ENCODE measurements at regions not wholly inside any gene's neighbourhood (a gene's known extent, or its start where the extent isn't known, plus 50 kb on each side); places are given as distances from the start of the nearest gene placed in this dataset.

- H3K4me3 Mint-ChIP-seq (ENCODE audit: unreplicated experiment), result no peak overlapping the region
Measured at GRCh38 chr10:61184429-61184828, 240.4 kb upstream of the RHOBTB1 start.

GRCh38 chr10:61183967-61184366 lies 240.0 kb upstream of the RHOBTB1 start:
- H3K36me3 Mint-ChIP-seq (ENCODE audit: unreplicated experiment), result no peaks in the 10 kb centered on the region
- H3K4me3 Mint-ChIP-seq (ENCODE audit: unreplicated experiment), result no peak overlapping the region
- no peaks in the 10 kb centered on the region for H3K9me3 Mint-ChIP-seq (ENCODE audit: unreplicated experiment)
- H3K27ac Mint-ChIP-seq (ENCODE audit: unreplicated experiment), result no peak overlapping the region
- H3K4me1 Mint-ChIP-seq (ENCODE audit: low read depth, unreplicated experiment), result no peaks in the 10 kb centered on the region
- no peak for DNase-seq
- TF ChIP-seq, protein P1, sequence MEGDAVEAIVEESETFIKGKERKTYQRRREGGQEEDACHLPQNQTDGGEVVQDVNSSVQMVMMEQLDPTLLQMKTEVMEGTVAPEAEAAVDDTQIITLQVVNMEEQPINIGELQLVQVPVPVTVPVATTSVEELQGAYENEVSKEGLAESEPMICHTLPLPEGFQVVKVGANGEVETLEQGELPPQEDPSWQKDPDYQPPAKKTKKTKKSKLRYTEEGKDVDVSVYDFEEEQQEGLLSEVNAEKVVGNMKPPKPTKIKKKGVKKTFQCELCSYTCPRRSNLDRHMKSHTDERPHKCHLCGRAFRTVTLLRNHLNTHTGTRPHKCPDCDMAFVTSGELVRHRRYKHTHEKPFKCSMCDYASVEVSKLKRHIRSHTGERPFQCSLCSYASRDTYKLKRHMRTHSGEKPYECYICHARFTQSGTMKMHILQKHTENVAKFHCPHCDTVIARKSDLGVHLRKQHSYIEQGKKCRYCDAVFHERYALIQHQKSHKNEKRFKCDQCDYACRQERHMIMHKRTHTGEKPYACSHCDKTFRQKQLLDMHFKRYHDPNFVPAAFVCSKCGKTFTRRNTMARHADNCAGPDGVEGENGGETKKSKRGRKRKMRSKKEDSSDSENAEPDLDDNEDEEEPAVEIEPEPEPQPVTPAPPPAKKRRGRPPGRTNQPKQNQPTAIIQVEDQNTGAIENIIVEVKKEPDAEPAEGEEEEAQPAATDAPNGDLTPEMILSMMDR (IDR thresholded peaks at IDR 0.05; ENCODE audit: partially characterized antibody, unreplicated experiment), result no peak
- H3K27me3 Mint-ChIP-seq (ENCODE audit: unreplicated experiment), result no peaks in the 10 kb centered on the region

More at GRCh38 chr10:61184429-61184828, 240.4 kb upstream of the RHOBTB1 start:
- TF ChIP-seq, protein P1 (IDR thresholded peaks at IDR 0.05; ENCODE audit: partially characterized antibody, unreplicated experiment), result no peak
- DNase-seq, result no peak
- no peaks in the 10 kb centered on the region for H3K4me1 Mint-ChIP-seq (ENCODE audit: low read depth, unreplicated experiment)
- no peak overlapping the region for H3K27ac Mint-ChIP-seq (ENCODE audit: unreplicated experiment)
- no peaks in the 10 kb centered on the region for H3K36me3 Mint-ChIP-seq (ENCODE audit: unreplicated experiment)
- H3K9me3 Mint-ChIP-seq (ENCODE audit: unreplicated experiment), result no peaks in the 10 kb centered on the region
- no peaks in the 10 kb centered on the region for H3K27me3 Mint-ChIP-seq (ENCODE audit: unreplicated experiment)

DNA sequence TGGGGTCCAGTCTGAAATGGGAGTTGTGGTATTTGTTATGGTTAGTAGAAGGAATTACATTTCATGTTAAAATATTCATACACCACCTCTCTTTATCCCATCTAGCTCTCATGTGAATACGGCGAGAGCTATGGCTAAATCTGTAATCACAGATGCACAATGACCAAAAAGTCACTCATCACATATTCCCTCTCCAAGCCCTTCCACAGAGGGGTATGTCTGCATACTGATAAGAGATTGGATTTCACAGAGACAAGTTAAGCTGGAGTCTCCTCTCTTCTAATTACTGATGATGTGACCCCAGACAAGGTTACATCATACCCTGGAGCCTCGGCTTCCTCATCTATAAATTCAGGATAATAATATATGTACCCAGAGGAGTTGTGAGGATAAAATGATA lies 237.8 kb upstream of the RHOBTB1 start:
- no peak for DNase-seq
- TF ChIP-seq, protein P1 (IDR thresholded peaks at IDR 0.05; ENCODE audit: partially characterized antibody, unreplicated experiment), result no peak
- Mint-ChIP-seq H3K4me3 (ENCODE audit: unreplicated experiment) (no peak overlapping the region), H3K36me3 (ENCODE audit: unreplicated experiment) (no peaks in the 10 kb centered on the region), H3K9me3 (ENCODE audit: unreplicated experiment) (no peaks in the 10 kb centered on the region), H3K27me3 (ENCODE audit: unreplicated experiment) (no peaks in the 10 kb centered on the region), H3K27ac (ENCODE audit: unreplicated experiment) (no peak overlapping the region), H3K4me1 (ENCODE audit: low read depth, unreplicated experiment) (no peaks in the 10 kb centered on the region)

DNA sequence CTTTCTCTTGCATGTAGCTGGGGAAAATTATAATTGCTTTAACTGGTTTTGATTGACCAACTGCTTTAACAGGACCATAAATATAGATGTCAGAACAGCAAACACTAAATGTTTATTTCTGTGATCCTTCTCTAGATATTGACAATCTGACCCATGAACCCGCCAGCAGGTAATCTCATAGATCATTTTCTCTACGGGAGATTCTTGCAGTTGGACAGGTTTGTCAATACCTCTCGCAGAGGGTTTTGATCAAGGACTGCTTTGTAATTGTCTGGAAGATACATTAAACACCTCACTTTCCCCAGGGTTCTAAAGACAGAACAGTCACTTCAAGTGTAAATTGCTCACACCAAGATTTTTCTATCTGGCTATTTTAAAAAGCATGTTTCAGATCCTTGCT lies 235.8 kb upstream of the RHOBTB1 start:
- TF ChIP-seq, protein P1 (IDR thresholded peaks at IDR 0.05; ENCODE audit: partially characterized antibody, unreplicated experiment), result no peak
- DNase-seq, result no peak
- Mint-ChIP-seq H3K4me1 (ENCODE audit: low read depth, unreplicated experiment) (no peaks in the 10 kb centered on the region), H3K36me3 (ENCODE audit: unreplicated experiment) (no peaks in the 10 kb centered on the region), H3K27ac (ENCODE audit: unreplicated experiment) (no peak overlapping the region), H3K27me3 (ENCODE audit: unreplicated experiment) (no peaks in the 10 kb centered on the region), H3K9me3 (ENCODE audit: unreplicated experiment) (no peaks in the 10 kb centered on the region), H3K4me3 (ENCODE audit: unreplicated experiment) (no peak overlapping the region)

DNA sequence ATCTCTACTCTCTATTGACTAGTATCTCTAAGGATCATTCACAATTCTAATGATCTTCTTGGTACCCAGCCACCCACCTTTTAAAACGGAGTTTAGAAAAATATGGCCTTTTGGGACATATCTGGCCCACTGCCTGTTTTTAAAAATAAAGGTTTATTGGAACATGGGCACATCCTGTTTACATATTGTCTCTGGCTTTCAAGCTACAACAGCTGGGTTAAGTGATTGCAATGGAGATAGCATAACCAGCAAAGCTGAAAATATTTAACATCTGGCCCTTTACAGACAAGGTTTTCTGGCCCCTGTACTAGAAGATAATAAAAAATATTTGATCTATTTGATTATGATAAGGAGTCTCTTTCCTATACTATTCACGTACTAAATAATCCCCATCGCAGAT lies 232.4 kb upstream of the RHOBTB1 start:
- TF ChIP-seq, protein P1 (IDR thresholded peaks at IDR 0.05; ENCODE audit: partially characterized antibody, unreplicated experiment), result no peak
- Mint-ChIP-seq H3K4me3 (ENCODE audit: unreplicated experiment) (no peak overlapping the region), H3K36me3 (ENCODE audit: unreplicated experiment) (no peaks in the 10 kb centered on the region), H3K9me3 (ENCODE audit: unreplicated experiment) (no peaks in the 10 kb centered on the region), H3K4me1 (ENCODE audit: low read depth, unreplicated experiment) (no peaks in the 10 kb centered on the region), H3K27me3 (ENCODE audit: unreplicated experiment) (no peaks in the 10 kb centered on the region), H3K27ac (ENCODE audit: unreplicated experiment) (no peak overlapping the region)
- no peak for DNase-seq
